Suprapubic skin (tissue), 4 donors: ENCODE measurements at regions not wholly inside any gene's neighbourhood (a gene's known extent, or its start where the extent isn't known, plus 50 kb on each side); places are given as distances from the start of the nearest gene placed in this dataset.

Experiments used
- EP300 ChIP-seq: sonication (generic); formaldehyde crosslinking; IDR thresholded peaks from one replicate; pipeline ENCODE4 v1.6.1; 2017; ENCODE audit warnings: antibody characterized with exemption
- POLR2A ChIP-seq, 2 donors: fragments of 450-650 bp; IDR thresholded peaks; one replicate each; pipeline ENCODE4 v1.6.1; 2017; ENCODE audit warnings: antibody characterized with exemption in 2 of 2, mild to moderate bottlenecking in 2 of 2, moderate library complexity in 2 of 2
- POLR2AphosphoS5 ChIP-seq, 3 donors: sonication (generic); formaldehyde crosslinking; IDR thresholded peaks; one replicate each; pipeline ENCODE4 v1.6.1; 2017; ENCODE audit warnings: antibody characterized with exemption in 3 of 3
- TF ChIP-seq, protein P1 (sequence below), 2 donors: fragments of 200-600 bp in 1 of 2; fragments of 450-650 bp in 1 of 2; sonication (generic) in 1 of 2; IDR thresholded peaks; one replicate each; pipeline ENCODE4 v1.5.1; 2016 to 2019; ENCODE audit warnings: antibody characterized with exemption in 2 of 2, mild to moderate bottlenecking in 1 of 2, moderate library complexity in 1 of 2

DNA sequence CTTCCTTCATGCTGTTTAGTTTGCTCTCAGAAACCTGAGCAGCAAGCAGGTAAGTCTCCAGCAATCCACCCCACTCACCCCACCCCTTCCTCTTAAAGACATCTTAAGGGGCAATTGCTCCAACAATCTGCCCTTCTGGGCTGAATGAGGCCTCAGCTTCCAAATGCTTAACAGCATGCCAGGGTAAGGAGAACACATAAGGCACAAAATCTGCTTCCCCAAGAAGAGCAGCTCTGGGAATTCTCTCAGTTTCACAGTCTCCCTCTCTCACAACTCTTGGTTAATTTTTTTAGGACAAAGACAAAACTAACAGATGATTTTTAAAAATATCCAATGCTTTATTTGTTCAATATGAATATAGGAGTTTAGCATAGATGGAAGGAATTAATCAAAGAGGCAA, 288.9 kb upstream of the CCDC196 start:
- TF ChIP-seq POLR2A (IDR thresholded peaks at IDR 0.05) (no peak), EP300 (no peak), POLR2AphosphoS5 (IDR thresholded peaks at IDR 0.05) (no peak)
- TF ChIP-seq, protein P1, sequence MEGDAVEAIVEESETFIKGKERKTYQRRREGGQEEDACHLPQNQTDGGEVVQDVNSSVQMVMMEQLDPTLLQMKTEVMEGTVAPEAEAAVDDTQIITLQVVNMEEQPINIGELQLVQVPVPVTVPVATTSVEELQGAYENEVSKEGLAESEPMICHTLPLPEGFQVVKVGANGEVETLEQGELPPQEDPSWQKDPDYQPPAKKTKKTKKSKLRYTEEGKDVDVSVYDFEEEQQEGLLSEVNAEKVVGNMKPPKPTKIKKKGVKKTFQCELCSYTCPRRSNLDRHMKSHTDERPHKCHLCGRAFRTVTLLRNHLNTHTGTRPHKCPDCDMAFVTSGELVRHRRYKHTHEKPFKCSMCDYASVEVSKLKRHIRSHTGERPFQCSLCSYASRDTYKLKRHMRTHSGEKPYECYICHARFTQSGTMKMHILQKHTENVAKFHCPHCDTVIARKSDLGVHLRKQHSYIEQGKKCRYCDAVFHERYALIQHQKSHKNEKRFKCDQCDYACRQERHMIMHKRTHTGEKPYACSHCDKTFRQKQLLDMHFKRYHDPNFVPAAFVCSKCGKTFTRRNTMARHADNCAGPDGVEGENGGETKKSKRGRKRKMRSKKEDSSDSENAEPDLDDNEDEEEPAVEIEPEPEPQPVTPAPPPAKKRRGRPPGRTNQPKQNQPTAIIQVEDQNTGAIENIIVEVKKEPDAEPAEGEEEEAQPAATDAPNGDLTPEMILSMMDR (IDR thresholded peaks at IDR 0.05) = no peak
